ENCODE measurements at regions not wholly inside any gene's neighbourhood (a gene's known extent, or its start where the extent isn't known, plus 50 kb on each side); places are given as distances from the start of the nearest gene placed in this dataset.

GRCh38 chr13:58823701-58824100 lies 1192.2 kb downstream of the PCDH17 start:
- intact Hi-C loops (cut with DNase I), result no loop called here
- TF ChIP-seq POLR2A (IDR thresholded peaks at IDR 0.05) (no peak), CTCF (IDR thresholded peaks at IDR 0.05) (no peak)
- ATAC-seq (no peak), DNase-seq (no peak)
- no peaks in the 10 kb centered on the region for H3K27me3 ChIP-seq
- H3K36me3 ChIP-seq (replicated peaks in 1 of 2; ENCODE audit: insufficient read depth in 1 of 2, low read depth in 2 of 2), result no peaks in the 10 kb centered on the region
- H3K27ac ChIP-seq, result no peak overlapping the region
- H3K9me3 ChIP-seq, result no peaks in the 10 kb centered on the region
- H3K4me1 ChIP-seq, result no peaks in the 10 kb centered on the region
- WGBS, 2 donors, result 91 to 92% methylated on average over 23 to 29 of the region's 29 CpGs
- no peak overlapping the region for H3K4me3 ChIP-seq

- ATAC-seq, result no peak
- Histone ChIP-seq H3K27ac (no peak overlapping the region), H3K4me3 (no peak overlapping the region), H3K36me3 (replicated peaks in 1 of 2; ENCODE audit: insufficient read depth in 1 of 2, low read depth in 2 of 2) (no peaks in the 10 kb centered on the region), H3K4me1 (no peaks in the 10 kb centered on the region), H3K9me3 (no peaks in the 10 kb centered on the region), H3K27me3 (no peaks in the 10 kb centered on the region)
- no peak for DNase-seq
- TF ChIP-seq CTCF (IDR thresholded peaks at IDR 0.05) (no peak), POLR2A (IDR thresholded peaks at IDR 0.05) (no peak)
- intact Hi-C loops (cut with DNase I), result no loop called here
- WGBS, 2 donors, result 78 to 86% methylated on average over 2 of the region's 2 CpGs
These were observed 1196.4 kb downstream of the PCDH17 start for GRCh38 chr13:58827904-58828303.

GRCh38 chr13:58830841-58831240 lies 1199.3 kb downstream of the PCDH17 start:
- no peak for ATAC-seq
- Histone ChIP-seq H3K27me3 (no peaks in the 10 kb centered on the region), H3K27ac (no peak overlapping the region), H3K9me3 (no peaks in the 10 kb centered on the region), H3K4me3 (no peak overlapping the region), H3K36me3 (replicated peaks in 1 of 2; ENCODE audit: insufficient read depth in 1 of 2, low read depth in 2 of 2) (no peaks in the 10 kb centered on the region), H3K4me1 (no peaks in the 10 kb centered on the region)
- intact Hi-C loops (cut with DNase I), result no loop called here
- DNase-seq, result no peak
- WGBS, 2 donors, result 34 to 37% methylated on average over 1 of the region's 1 CpG
- TF ChIP-seq CTCF (IDR thresholded peaks at IDR 0.05), result no peak
- no peak for TF ChIP-seq POLR2A (IDR thresholded peaks at IDR 0.05)

DNA sequence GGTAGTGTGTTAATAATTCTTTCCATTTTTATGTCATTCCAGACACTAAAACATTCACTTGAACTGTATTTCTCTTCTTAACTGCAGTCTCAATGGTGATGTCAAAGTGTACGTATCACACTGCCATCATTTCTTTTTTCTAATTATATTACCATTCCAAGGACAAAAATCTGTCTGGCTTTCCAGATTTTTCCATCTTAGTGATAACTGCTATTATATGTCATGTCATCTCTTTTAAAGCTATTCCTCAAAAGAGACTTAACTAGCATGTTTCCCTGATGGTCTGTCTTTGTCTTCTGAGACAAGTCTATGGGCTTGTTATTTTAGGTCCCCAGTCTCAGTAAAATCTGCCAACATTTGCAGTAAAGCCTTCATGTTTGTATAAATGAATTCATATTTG lies 1207.1 kb downstream of the PCDH17 start:
- 73 to 79% methylated on average over 1 of the region's 1 CpG for WGBS, 2 donors
- TF ChIP-seq CTCF (IDR thresholded peaks at IDR 0.05), result no peak
- TF ChIP-seq POLR2A (IDR thresholded peaks at IDR 0.05), result no peak
- DNase-seq (no peak), ATAC-seq (no peak)
- Histone ChIP-seq H3K4me1 (no peaks in the 10 kb centered on the region), H3K9me3 (no peaks in the 10 kb centered on the region), H3K27me3 (no peaks in the 10 kb centered on the region), H3K36me3 (replicated peaks in 1 of 2; ENCODE audit: insufficient read depth in 1 of 2, low read depth in 2 of 2) (no peaks in the 10 kb centered on the region), H3K27ac (no peak overlapping the region), H3K4me3 (no peak overlapping the region)
- intact Hi-C loops (cut with DNase I), result no loop called here

- H3K4me3 ChIP-seq, result no peak overlapping the region
- WGBS, 2 donors, result 71 to 74% methylated on average over 6 of the region's 6 CpGs
- no peak for ATAC-seq
- no peaks in the 10 kb centered on the region for H3K9me3 ChIP-seq
- intact Hi-C loops (cut with DNase I), result no loop called here
- no peaks in the 10 kb centered on the region for H3K4me1 ChIP-seq
- TF ChIP-seq POLR2A (IDR thresholded peaks at IDR 0.05) (no peak), CTCF (IDR thresholded peaks at IDR 0.05) (no peak)
- no peaks in the 10 kb centered on the region for H3K36me3 ChIP-seq (replicated peaks in 1 of 2; ENCODE audit: insufficient read depth in 1 of 2, low read depth in 2 of 2)
- H3K27ac ChIP-seq, result no peak overlapping the region
- DNase-seq, result no peak
- no peaks in the 10 kb centered on the region for H3K27me3 ChIP-seq
These were observed 1211.5 kb downstream of the PCDH17 start for GRCh38 chr13:58843071-58843470.
